H9 (cell line): ENCODE measurements at regions not wholly inside any gene's neighbourhood (a gene's known extent, or its start where the extent isn't known, plus 50 kb on each side); places are given as distances from the start of the nearest gene placed in this dataset.

ENCODE experiments used
- DNase-seq: peaks from one replicate; pipeline ENCODE4 v3.0.0-alpha.2; 2017
- H2AFZ ChIP-seq: one replicate; pipeline ENCODE4 v1.6.1; 2013; ENCODE audit warnings: mild to moderate bottlenecking, low read length, control low read depth, moderate library complexity
- H2AK5ac ChIP-seq: 2 replicates; pipeline ENCODE4 v1.6.1; 2013; ENCODE audit warnings: low read length, control low read depth, mixed read lengths; ENCODE audit not compliant: insufficient read length
- H2BK120ac ChIP-seq: one replicate; pipeline ENCODE4 v1.6.1; 2013; ENCODE audit warnings: low read depth, mild to moderate bottlenecking, low read length, control low read depth, inconsistent platforms; ENCODE audit not compliant: poor library complexity, severe bottlenecking
- H2BK12ac ChIP-seq: 2 replicates; pipeline ENCODE4 v1.6.1; 2013; ENCODE audit warnings: low read length, control low read depth, mixed read lengths, low read depth; ENCODE audit not compliant: insufficient read length
- H2BK15ac ChIP-seq: 2 replicates; pipeline ENCODE4 v1.6.1; 2013; ENCODE audit warnings: low read depth, low read length, control low read depth
- H2BK20ac ChIP-seq: one replicate; pipeline ENCODE4 v1.6.1; 2013; ENCODE audit warnings: low read depth, mild to moderate bottlenecking, low read length, control low read depth, inconsistent platforms; ENCODE audit not compliant: poor library complexity, severe bottlenecking
- H2BK5ac ChIP-seq: 2 replicates; pipeline ENCODE4 v1.6.1; 2013; ENCODE audit warnings: low read length, control low read depth, mixed read lengths; ENCODE audit not compliant: insufficient read length
- H3K14ac ChIP-seq: 2 replicates; pipeline ENCODE4 v1.6.1; 2013; ENCODE audit warnings: low read length, control low read depth; ENCODE audit not compliant: insufficient read depth
- H3K18ac ChIP-seq: 2 replicates; pipeline ENCODE4 v1.6.1; 2013; ENCODE audit warnings: low read depth, mild to moderate bottlenecking, mixed read lengths, low read length, control low read depth; ENCODE audit not compliant: insufficient read length
- H3K23ac ChIP-seq: 2 replicates; pipeline ENCODE4 v1.6.1; 2013; ENCODE audit warnings: low read length, control low read depth, mixed read lengths, low read depth; ENCODE audit not compliant: insufficient read length
- H3K23me2 ChIP-seq: 2 replicates; pipeline ENCODE4 v1.6.1; 2013; ENCODE audit warnings: low read depth, mild to moderate bottlenecking, mixed read lengths, low read length, control low read depth; ENCODE audit not compliant: insufficient read length, poor library complexity, severe bottlenecking
- H3K27ac ChIP-seq: 2 replicates; pipeline ENCODE4 v1.5.1; 2013; ENCODE audit warnings: low read length, control low read depth, mixed read lengths, low read depth; ENCODE audit not compliant: insufficient read length
- H3K27me3 ChIP-seq: 2 replicates; pipeline ENCODE4 v1.6.1; 2013; ENCODE audit warnings: low read length, control low read depth, inconsistent platforms; ENCODE audit not compliant: insufficient read depth
- H3K4ac ChIP-seq: 2 replicates; pipeline ENCODE4 v1.6.1; 2013; ENCODE audit warnings: low read depth, mild to moderate bottlenecking, control low read depth, inconsistent platforms, low read length, moderate library complexity
- H3K4me1 ChIP-seq: 2 replicates; pipeline ENCODE4 v1.6.1; 2013; ENCODE audit warnings: low read length, control low read depth, inconsistent platforms; ENCODE audit not compliant: insufficient read depth
- H3K4me2 ChIP-seq: 2 replicates; pipeline ENCODE4 v1.6.1; 2013; ENCODE audit warnings: low read length, control low read depth, mixed read lengths; ENCODE audit not compliant: insufficient read length, insufficient read depth
- H3K56ac ChIP-seq: 2 replicates; pipeline ENCODE4 v1.6.1; 2013; ENCODE audit warnings: low read depth, mild to moderate bottlenecking, mixed read lengths, low read length, control low read depth; ENCODE audit not compliant: insufficient read length
- H3K79me1 ChIP-seq: 2 replicates; pipeline ENCODE4 v1.6.1; 2013; ENCODE audit warnings: low read depth, mild to moderate bottlenecking, moderate library complexity, low read length, control low read depth, inconsistent platforms; ENCODE audit not compliant: insufficient read depth, poor library complexity, severe bottlenecking
- H3K79me2 ChIP-seq: 2 replicates; pipeline ENCODE4 v1.6.1; 2013; ENCODE audit warnings: low read length, control low read depth, inconsistent platforms; ENCODE audit not compliant: insufficient read depth
- H3K9ac ChIP-seq: 2 replicates; pipeline ENCODE4 v1.6.1; 2013; ENCODE audit warnings: low read length, control low read depth, mixed read lengths; ENCODE audit not compliant: insufficient read length; ENCODE audit errors: extremely low read depth
- H3K9me3 ChIP-seq: one replicate; pipeline ENCODE4 v1.6.1; 2013; ENCODE audit warnings: low read depth, low read length, inconsistent platforms; ENCODE audit not compliant: control insufficient read depth
- H3T11ph ChIP-seq: one replicate; pipeline ENCODE4 v1.6.1; 2013; ENCODE audit warnings: mild to moderate bottlenecking, low read length, control low read depth, inconsistent platforms
- H4K20me1 ChIP-seq: one replicate; pipeline ENCODE4 v1.6.1; 2013; ENCODE audit not compliant: control insufficient read depth, insufficient read length, insufficient read depth
- H4K5ac ChIP-seq: 2 replicates; pipeline ENCODE4 v1.6.1; 2013; ENCODE audit warnings: low read depth, mild to moderate bottlenecking, mixed read lengths, low read length, control low read depth; ENCODE audit not compliant: insufficient read length
- H4K8ac ChIP-seq: replicated peaks from 2 replicates; pipeline ENCODE4 v1.6.1; 2013; ENCODE audit warnings: low read length, control low read depth, mixed read lengths, low read depth; ENCODE audit not compliant: insufficient read length
- H4K91ac ChIP-seq: 2 replicates; pipeline ENCODE4 v1.6.1; 2013; ENCODE audit warnings: low read depth, mild to moderate bottlenecking, moderate library complexity, mixed read lengths, low read length, control low read depth; ENCODE audit not compliant: insufficient read length
- H3K27ac Mint-ChIP-seq, 3 experiments: 2 replicates in 2 of 3; 3 replicates in 1 of 3; pipeline ENCODE4 v1.8.0; 2020 to 2021; ENCODE audit warnings: mixed read lengths in 3 of 3, mild to moderate bottlenecking in 1 of 3, moderate library complexity in 1 of 3
- H3K27me3 Mint-ChIP-seq: 2 replicates; pipeline ENCODE4 v1.8.0; 2021; ENCODE audit warnings: low read depth, mild to moderate bottlenecking, moderate library complexity, mixed read lengths
- H3K36me3 Mint-ChIP-seq, 3 experiments: 2 replicates in 2 of 3; 3 replicates in 1 of 3; pipeline ENCODE4 v1.8.0; 2020 to 2021; ENCODE audit warnings: low read depth in 3 of 3, mixed read lengths in 3 of 3; ENCODE audit not compliant: insufficient read depth in 1 of 3
- H3K4me1 Mint-ChIP-seq, 2 experiments: 2 replicates each; pipeline ENCODE4 v1.8.0; 2020; ENCODE audit warnings: mixed read lengths in 2 of 2
- H3K4me3 Mint-ChIP-seq, 2 experiments: 2 replicates in 1 of 2; 3 replicates in 1 of 2; pipeline ENCODE4 v1.8.0; 2020 to 2021; ENCODE audit warnings: mild to moderate bottlenecking in 2 of 2, mixed read lengths in 2 of 2, moderate library complexity in 1 of 2
- H3K9me3 Mint-ChIP-seq, 2 experiments: 2 replicates in 1 of 2; 3 replicates in 1 of 2; pipeline ENCODE4 v1.8.0; 2020; ENCODE audit warnings: mild to moderate bottlenecking in 2 of 2, mixed read lengths in 2 of 2, moderate library complexity in 1 of 2
- WGBS: extraction: QIAGEN DNeasy Blood & Tissue Kit; methylation state at CpG from one replicate; pipeline ENCODE4 v1.1.7; 2013; ENCODE audit warnings: missing lambda C conversion rate, low lambda C conversion rate, mixed read lengths; ENCODE audit not compliant: insufficient read length; ENCODE audit errors: extremely low coverage; 5-methylcytosine and 5-hydroxymethylcytosine counted together
- TF ChIP-seq, protein P1 (sequence below): fragments of 200-600 bp; sonication (generic); conservative IDR thresholded peaks from 3 replicates; pipeline ENCODE4 v1.8.0; 2021; ENCODE audit warnings: antibody characterized with exemption, mild to moderate bottlenecking

DNA sequence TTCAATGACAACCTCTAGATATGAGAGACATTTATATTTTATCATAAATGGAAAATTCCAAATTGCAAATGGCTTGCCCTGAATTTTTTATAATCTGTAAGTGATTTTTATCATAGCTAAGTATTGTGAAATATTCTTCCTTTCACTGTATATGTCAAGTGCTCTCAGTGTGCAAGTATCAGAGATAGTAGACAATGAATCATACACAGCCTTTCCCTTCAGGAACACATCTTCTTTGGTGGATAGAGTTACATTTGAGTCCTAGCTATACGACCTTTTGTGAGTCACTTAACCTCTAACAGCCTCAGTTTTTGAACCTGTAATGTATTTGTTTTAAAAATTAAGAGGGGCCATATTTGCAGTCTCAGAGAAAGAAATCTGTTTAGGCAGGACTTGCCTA, 350.7 kb upstream of the SEL1L start:
- Histone ChIP-seq H4K91ac (no peak overlapping the region), H3T11ph (no peak overlapping the region), H4K5ac (no peak overlapping the region), H3K4me2 (no peak overlapping the region), H3K18ac (no peak overlapping the region), H3K56ac (no peak overlapping the region), H3K79me2 (no peaks in the 10 kb centered on the region), H3K27ac (no peak overlapping the region), H3K79me1 (no peaks in the 10 kb centered on the region), H3K23me2 (no peaks in the 10 kb centered on the region), H3K9ac (no peak overlapping the region), H2AFZ (no peak overlapping the region), H2BK15ac (no peak overlapping the region), H4K20me1 (no peaks in the 10 kb centered on the region), H4K8ac (no peak overlapping the region), H2AK5ac (no peak overlapping the region), H2BK12ac (no peak overlapping the region), H3K4ac (no peak overlapping the region), H3K4me1 (no peaks in the 10 kb centered on the region), H2BK20ac (no peak overlapping the region), H3K27me3 (no peaks in the 10 kb centered on the region), H2BK120ac (no peak overlapping the region), H3K9me3 (no peaks in the 10 kb centered on the region), H2BK5ac (no peak overlapping the region), H3K14ac (no peak overlapping the region), H3K23ac (no peak overlapping the region)
- WGBS: no CpG with 5 or more reads among the region's 1 CpG
- no peaks in the 10 kb centered on the region for H3K36me3 Mint-ChIP-seq
- H3K27me3 Mint-ChIP-seq: no peaks in the 10 kb centered on the region
- no peak for DNase-seq
- no peak overlapping the region for H3K4me3 Mint-ChIP-seq
- no peaks in the 10 kb centered on the region for H3K9me3 Mint-ChIP-seq
- H3K4me1 Mint-ChIP-seq: peaks cover 0 to 3% of the 10 kb centered on the region in 2 experiments; a peak in 1 of 4 replicates
- H3K27ac Mint-ChIP-seq: no peak overlapping the region
- TF ChIP-seq, protein P1, sequence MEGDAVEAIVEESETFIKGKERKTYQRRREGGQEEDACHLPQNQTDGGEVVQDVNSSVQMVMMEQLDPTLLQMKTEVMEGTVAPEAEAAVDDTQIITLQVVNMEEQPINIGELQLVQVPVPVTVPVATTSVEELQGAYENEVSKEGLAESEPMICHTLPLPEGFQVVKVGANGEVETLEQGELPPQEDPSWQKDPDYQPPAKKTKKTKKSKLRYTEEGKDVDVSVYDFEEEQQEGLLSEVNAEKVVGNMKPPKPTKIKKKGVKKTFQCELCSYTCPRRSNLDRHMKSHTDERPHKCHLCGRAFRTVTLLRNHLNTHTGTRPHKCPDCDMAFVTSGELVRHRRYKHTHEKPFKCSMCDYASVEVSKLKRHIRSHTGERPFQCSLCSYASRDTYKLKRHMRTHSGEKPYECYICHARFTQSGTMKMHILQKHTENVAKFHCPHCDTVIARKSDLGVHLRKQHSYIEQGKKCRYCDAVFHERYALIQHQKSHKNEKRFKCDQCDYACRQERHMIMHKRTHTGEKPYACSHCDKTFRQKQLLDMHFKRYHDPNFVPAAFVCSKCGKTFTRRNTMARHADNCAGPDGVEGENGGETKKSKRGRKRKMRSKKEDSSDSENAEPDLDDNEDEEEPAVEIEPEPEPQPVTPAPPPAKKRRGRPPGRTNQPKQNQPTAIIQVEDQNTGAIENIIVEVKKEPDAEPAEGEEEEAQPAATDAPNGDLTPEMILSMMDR: no peak
